ENCODE measurements at regions not wholly inside any gene's neighbourhood (a gene's known extent, or its start where the extent isn't known, plus 50 kb on each side); places are given as distances from the start of the nearest gene placed in this dataset.
A peak's percentile ranks its signal among the peaks of the same experiment; 100 is the strongest.

DNA sequence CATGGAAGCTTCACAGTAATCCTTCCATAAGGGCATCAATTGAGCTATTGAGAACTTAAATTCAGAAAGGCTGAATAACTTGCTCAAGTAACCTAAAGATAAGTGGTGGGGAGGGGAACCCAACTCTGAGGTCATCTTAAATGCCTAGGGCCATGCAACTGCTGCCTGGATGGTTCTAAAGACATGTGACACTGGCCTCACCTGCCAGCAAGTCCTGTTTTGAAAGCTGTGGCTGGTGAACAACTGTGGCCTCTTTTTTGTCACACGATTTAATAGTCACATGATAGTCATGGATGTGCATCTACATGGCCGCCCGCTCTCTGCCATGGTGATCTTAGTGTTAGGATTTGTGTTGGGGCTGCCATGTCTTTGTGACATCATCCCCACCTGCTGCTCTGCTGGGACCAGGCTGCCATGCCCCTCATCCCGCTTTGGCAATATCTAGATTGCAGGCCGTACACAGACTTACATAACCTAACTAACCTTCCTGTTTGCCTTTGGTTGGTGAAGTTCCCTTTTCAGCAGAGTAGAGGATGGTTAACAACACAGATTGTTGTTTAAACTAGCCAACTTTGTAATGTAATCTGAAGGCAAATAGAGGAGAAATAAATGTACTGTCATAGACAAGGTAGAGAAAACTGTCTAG is 177.9 kb upstream of the SH3BP4 start:
- DNase-seq (ENCODE audit: low read depth) = no peak

DNA sequence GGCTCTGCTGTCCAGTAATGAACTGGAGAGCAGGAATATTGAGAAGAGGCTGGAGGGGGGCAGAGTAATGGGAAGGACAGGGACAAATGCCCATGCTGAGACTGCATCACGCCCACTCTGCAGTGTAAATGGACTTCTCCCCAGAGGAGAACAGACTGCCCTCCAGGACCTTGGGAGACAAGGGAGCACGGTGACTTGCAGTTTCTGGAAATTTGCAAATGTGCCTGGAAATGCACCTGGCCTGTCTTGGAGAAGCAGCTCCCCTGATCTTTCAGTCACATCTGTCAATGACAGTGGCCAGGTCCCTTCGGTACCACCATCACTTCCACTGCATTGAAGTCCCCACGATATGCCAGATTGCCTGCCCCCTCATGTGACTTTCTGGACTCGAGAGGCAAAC is 178.7 kb upstream of the SH3BP4 start:
- no peak for DNase-seq (ENCODE audit: low read depth)
- no peak overlapping the region for H3K4me3 ChIP-seq (ENCODE audit: low read depth, low read length)

More for the DNA sequence above, 177.9 kb upstream of the SH3BP4 start:
- H3K4me3 ChIP-seq (ENCODE audit: low read depth, low read length) = no peak overlapping the region

DNA sequence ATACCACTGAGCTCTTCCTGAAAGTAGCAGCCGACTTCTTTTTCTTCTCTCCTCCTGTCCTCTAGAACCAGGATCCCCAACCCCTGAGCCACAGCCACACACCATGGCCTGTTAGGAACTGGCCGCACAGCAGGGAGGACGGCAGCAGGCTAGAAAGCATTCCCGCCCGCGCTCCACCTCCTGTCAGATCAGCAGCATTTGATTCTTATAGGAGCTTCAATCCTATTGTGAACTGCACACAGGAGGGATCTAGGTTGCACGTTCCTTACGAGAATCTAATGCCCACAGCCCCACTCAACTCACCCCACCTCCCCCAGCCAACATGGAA is 179.1 kb upstream of the SH3BP4 start:
- no peak for DNase-seq (ENCODE audit: low read depth)

DNA sequence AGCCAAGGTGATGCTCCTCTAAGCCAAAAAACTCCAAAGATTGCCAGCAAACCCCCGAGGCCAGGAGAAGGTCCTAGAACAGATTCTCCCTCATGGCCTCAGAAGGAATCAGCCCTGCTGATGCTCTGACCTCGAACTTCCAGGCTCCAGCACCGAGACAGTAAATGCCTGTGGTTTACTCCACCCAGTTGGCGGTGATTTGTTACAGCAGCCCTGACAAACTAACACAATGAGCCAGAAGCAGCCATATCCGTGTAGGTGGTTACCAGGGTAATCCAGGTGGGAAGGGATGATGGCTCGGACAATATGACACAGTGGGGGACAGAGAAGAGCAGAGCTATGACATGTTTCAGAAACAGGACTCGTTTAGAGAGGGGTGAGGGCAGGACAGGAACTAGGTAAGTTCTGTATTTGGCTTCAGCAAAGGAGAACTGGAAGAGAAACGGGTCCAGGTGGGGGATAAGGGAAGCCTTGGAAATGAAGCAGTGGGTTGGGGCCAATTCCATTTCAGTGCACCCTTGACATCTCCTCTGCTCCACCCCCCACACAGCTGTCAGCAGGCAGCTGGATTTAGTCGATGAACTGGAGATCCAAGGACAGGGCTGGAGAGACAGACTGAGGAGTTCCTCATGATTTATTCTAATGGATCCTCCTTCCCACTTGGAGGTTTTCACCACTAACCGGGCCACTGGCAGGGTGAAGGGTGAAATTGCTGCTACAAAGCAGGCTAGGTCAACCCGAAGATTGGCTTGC is 179.7 kb upstream of the SH3BP4 start:
- H3K4me3 ChIP-seq (ENCODE audit: low read depth, low read length) = no peak overlapping the region
- no peak for DNase-seq (ENCODE audit: low read depth)

More for the DNA sequence above, 179.1 kb upstream of the SH3BP4 start:
- no peak overlapping the region for H3K4me3 ChIP-seq (ENCODE audit: low read depth, low read length)

DNA sequence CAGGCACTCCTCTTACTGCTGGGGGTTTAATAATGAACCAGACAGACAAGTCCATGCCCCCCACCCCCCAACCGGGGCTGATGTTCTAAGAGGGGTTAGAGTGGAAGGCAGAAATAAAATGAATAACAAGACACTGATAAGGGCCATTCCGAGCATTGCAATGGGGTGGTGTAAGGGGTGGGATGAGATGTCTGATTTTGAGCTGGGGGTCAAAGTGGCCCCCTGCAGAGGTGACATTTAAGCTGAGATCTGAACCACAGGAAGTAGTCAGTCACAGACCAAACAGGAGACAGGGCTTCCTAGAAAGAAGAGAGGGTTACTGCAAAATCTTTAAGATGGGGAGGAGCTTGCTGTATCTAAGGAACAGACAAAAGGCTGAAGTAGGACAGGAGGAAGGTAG is 180.6 kb upstream of the SH3BP4 start:
- H3K4me3 ChIP-seq (ENCODE audit: low read depth, low read length) = no peak overlapping the region
- no peak for DNase-seq (ENCODE audit: low read depth)

DNA sequence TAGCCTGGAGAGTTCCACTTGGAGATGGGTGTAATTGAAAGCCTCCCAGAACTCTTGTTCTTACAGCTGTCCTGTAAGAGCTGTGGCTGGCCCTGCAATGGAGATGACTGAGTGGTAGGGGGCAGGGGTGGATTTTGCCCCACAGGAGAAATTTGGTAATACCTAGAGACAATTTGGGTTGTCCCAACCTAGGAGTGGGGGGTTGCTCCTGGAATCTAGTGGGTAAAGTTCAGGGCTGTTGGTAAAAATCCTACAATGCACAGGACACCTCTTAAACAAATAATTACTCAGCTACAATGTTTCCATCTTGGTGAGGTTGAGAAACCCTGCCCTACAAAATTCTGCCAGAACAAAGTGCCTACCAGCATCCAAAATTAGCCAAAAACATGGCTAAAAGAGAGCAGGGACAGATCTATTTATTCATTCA is 181.1 kb upstream of the SH3BP4 start:
- DNase-seq (ENCODE audit: low read depth) = no peak
- H3K4me3 ChIP-seq (ENCODE audit: low read depth, low read length) = no peak overlapping the region

DNA sequence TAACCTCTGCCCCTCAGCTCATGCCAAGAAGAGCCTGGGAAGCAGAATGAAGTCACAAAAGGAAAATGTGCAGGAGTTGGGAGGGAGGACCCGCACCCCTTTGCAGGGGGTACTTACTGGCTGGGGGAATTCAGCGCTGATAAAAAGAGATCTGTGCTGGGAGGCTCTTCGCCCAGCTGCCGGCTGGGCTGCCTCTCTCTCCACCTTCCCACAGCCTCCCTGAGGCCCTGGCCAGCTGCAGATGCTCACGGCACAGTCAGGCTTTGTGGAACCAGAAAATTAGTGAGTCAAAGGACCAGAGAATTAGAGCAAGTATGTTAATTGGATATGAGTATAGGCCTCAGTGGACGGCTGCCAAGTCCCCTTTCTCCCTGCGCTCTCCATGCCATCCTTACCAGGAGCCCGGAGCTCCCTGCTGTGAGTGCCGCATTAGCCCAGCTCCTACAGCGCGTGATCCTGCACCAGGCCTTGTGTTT is 181.7 kb upstream of the SH3BP4 start:
- peak; percentile 29 for DNase-seq (ENCODE audit: low read depth)
- no peak overlapping the region for H3K4me3 ChIP-seq (ENCODE audit: low read depth, low read length)

DNA sequence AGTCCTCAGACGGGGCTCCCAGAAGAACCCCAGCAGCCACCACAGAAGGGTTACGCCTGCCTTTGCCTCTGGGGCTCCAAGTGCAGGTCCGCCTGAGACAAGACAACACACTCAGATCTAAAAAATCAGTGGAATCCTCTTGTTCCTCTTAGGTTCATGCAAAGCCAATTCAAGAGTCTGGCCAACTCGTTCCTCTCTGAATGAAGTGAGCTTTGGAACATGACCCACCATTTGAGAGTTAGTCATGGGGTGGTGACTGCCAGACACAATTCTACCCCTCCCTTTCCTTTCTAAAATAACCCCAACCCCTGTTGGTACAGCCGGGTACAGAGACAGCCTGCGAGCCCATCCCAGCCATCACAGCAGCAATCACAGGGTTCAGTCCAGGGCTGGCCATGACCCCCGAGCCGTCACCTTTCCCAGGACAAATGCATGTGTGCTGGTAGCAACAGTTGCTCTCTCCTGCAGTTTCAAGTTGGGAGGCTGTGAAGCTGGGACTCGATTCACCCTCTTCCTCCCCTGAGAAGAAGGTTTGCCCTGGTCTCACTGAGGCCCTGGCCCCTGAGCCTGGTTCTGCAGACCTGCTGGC is 183.1 kb upstream of the SH3BP4 start:
- no peak overlapping the region for H3K4me3 ChIP-seq (ENCODE audit: low read depth, low read length)
- DNase-seq (ENCODE audit: low read depth) = no peak

DNA sequence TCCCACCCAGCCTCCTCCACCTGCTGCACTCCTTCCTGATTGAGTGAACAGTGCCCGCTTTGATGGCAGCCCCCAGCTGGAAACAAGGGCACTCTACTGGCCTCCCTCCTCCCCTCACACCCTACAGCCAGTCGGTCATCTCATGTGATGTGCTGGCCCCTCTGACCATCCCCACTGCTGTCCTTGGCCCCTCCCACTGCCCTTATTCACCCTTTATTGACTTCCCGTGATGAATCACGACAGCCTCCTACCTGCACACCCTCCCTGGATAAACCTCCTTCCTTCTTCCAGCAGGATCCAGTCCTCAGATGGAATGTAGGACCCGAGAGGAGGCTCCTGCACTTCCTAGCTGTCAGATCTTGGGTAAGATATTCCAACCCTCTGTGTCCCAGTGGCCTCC is 186.5 kb upstream of the SH3BP4 start:
- H3K4me3 ChIP-seq (ENCODE audit: low read depth, low read length) = no peak overlapping the region
- no peak for DNase-seq (ENCODE audit: low read depth)

DNA sequence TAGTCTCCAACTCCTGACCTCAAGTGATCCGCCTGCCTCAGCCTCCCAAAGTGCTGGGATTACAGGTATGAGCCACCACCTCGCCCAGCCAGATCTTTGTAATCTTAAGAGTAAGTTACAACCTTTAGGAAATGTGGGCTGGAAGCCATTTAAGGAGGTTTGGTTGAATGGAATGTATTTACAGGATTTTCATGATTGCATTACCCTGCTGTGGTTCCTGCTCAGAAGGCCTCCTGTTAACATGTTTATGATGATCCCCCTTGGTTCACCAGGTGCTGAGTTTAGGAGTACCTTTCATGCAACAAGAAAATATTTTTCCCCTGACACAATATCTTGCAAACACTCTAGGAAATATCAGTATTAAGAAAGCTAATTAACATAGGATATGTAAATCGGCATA is 187.4 kb upstream of the SH3BP4 start:
- no peak for DNase-seq (ENCODE audit: low read depth)
- no peak overlapping the region for H3K4me3 ChIP-seq (ENCODE audit: low read depth, low read length)

DNA sequence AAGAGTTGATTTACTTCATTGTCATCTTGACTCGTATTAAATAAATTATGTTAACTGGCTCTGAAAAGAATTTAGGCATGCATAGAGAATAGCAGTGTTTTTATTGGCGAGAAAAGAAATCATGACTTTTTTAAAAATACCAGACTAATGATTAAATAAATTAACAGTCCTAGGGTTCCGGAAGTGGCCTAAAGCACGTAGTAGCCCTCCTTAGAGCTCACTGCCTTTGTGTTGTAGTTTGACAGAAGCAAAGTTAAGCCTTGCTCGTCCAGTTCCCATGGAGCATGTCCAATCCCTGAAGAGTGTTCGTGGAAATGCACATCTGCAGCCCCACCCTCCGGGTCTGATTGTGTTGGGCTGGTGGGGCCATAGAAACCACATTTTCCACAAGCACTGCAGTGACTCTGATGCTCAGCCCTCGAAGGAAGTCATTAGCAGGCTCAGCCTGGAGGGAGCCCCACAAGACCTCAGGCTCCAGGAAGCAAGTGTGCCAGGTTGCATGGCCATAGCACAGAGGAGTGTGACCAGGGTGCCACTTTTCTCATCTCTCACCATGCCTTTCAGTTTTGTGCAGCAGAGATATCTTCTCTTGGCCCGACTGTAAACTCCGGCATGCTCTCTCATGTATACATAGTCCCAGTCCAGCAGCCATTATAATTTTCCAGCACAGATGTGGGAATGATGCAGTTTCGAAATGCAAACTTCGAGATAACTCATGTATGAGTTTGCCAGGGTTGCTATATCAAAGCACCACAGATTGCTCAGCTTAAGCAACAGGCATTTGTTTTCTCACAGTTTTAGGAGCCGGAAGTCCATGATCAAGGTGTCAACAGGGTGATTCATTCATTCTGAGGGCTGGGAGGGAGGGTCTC is 188.6 kb upstream of the SH3BP4 start:
- no peak for DNase-seq (ENCODE audit: low read depth)
- no peak overlapping the region for H3K4me3 ChIP-seq (ENCODE audit: low read depth, low read length)

DNA sequence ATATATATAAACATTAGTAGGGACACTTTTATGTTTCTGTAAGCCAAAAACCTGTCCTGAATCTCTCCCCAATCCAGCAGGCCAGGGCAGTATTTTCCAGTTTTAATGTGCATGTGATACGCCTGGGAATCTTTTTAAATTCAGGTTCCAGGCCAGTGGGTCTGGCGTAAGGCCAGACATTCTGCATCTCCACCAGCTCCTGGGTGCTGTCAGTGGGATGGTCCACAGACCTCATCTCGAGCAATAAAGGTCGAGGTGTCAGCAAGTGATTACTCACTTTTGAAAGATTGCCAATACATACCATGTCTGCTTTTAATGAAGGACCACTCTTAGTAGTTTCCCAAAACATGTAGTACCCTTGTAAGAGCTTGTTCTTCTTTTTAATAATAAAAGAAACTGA is 189.9 kb upstream of the SH3BP4 start:
- H3K4me3 ChIP-seq (ENCODE audit: low read depth, low read length) = no peak overlapping the region
- no peak for DNase-seq (ENCODE audit: low read depth)

DNA sequence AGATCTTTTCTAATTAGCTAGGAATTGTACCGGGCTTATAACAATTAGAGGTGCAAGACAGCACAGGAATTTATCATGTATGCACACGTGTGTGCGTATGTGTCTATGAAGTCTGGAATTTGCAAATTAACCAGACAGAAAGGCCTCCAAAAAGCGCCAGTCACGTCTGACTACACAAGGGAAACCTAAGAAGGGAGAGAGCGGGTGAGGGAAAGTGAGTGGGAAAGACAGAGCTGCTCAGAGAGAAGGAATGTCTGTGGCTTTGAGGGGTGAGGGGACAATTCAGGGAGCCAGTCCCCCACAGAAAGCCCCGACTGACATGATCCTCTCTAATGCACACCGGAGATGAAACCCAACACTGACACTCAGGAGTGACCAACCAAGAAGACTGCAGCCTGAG is 197.7 kb upstream of the SH3BP4 start:
- H3K4me3 ChIP-seq (ENCODE audit: low read depth, low read length) = no peak overlapping the region
- no peak for DNase-seq (ENCODE audit: low read depth)

DNA sequence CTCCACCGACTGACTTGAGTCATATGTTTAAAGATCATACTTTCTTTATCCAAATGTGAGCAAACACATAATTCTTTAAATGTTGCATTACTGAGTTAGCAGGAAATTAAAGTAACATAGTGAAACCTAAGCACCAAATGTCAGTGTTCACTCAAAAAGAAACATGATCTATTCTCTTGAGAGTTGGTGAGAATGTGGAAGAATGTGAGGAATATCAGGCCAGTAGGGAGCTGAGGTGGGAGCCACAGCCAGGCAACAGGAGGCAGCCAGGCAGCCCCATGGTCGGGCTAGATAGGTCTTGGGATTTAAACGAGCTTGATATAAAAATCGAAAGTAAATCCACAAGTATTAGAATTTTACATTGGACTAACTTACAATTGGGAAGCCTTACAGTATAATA is 198.1 kb upstream of the SH3BP4 start:
- H3K4me3 ChIP-seq (ENCODE audit: low read depth, low read length) = no peak overlapping the region
- DNase-seq (ENCODE audit: low read depth) = no peak

DNA sequence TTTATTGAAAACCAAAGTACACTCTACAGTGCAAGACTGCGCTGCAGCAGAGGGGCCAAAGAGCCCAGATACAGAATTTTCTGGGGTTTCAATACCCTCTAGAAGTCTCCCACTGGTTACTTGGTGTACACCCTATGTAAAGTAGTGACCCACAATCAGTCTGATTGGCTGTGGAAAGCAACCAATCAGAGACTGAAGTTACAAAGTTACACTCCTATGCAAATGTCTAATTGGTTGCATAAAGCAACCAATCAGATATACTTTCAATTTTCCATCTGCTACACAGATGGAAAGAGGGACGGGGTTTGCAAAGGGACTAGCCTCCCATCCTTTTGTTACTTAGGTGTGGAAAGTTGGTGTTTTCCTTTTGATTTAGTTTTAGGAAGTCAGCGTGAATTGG is 198.9 kb upstream of the SH3BP4 start:
- H3K4me3 ChIP-seq (ENCODE audit: low read depth, low read length) = no peak overlapping the region
- DNase-seq (ENCODE audit: low read depth) = no peak

DNA sequence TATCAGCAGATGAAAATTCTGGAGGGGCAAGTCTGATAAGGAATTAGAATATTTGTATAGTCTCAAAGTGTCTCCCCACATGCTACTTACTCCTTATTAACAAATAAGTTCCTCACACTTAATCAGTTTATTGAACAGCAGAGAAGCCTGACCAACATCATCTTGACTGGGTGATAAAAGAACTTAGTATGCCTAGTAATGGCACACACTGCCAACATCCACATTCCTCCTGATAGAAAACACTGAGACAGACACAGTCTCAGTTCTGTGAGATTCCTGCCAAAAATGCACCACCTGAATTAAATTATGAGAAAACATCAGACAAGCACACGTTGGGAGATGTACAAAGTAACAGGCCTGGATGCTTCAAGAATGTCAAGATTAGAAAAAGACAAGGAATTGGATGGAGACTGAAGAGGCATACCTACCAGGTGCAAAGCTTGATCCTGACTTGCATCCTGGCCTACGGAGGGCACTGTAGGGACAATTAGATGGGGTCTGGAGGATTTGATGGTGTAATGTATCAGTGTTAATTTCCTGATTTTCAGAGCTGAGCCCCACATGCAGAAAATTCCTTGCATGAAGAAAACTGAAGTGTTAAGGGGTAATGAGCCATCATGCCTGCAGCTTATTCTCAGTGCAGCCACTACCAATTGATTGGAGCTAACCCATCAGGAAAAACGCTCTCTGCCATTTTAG is 200.4 kb upstream of the SH3BP4 start:
- no peak for DNase-seq (ENCODE audit: low read depth)

DNA sequence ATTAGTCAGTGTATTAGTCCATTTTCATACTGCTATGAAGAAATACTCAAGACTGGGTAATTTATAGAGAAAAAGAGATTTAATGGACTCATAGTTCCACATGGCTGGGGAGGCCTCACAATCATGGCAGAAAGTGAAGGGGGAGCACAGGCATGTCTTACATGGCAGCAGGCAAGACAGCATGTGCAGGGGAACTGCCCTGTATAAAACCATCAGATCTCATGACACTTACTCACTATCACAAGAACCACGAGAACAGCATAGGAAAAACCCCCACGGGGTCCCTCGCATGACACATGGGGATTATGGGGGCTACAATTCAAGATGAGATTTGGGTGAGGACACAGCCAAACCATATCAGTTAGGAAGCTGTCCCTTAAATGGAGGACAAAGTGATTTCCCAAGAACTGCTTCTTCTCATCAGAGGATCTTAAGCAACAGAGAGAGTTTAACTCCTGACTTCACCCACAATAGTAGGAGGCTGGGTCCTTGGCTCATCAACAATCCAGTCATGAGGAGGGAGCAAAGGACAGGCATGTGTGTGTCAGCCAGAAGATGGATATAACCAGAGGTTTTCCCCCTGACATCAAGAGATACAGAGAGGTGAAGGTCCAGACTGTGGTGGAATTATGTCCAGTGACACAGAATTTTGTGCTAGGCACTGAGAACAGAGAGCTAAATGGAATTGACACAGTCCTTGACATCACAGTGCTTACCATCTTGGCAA is 203.8 kb upstream of the SH3BP4 start:
- no peak overlapping the region for H3K4me3 ChIP-seq (ENCODE audit: low read depth, low read length)
- no peak for DNase-seq (ENCODE audit: low read depth)

More for the DNA sequence above, 200.4 kb upstream of the SH3BP4 start:
- no peak overlapping the region for H3K4me3 ChIP-seq (ENCODE audit: low read depth, low read length)

DNA sequence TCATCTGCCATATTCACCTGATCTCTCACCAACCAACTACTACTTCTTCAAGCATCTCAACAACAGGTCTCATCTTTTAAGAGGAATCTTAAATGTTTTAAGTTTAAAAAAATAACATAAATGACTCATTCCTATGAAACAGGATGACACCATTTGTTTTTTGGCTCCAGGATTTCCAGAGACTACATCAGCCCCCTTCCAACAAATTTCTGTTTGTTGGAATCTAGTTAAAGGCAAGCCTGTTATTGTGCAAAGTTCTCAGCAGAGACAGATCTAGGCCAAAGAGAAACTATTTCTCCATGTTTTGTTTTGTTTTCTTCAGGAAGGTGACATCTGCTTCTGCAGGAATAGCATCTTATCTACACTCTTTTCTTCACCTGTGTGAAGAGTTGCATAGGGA is 204.8 kb upstream of the SH3BP4 start:
- H3K4me3 ChIP-seq (ENCODE audit: low read depth, low read length) = no peak overlapping the region
- DNase-seq (ENCODE audit: low read depth) = peak; percentile 33

DNA sequence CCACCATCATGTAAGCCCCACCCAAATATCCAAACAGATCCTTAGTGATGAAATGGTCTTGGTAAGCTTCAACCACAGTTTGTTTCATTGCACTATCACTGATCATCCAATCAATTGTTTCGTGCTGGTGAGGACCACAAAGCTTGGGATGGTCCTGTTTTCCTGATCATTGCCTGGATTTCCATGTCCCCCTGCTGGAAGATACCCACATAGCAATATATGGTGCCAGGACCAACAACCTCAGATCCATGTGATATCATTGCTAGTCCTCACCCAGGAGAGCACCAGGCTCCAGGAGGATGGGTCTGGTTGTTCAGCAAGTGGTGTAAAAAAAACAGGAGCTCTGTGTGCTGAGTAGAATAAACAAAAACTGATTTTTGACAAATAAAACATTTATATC is 206.5 kb upstream of the SH3BP4 start:
- DNase-seq (ENCODE audit: low read depth) = no peak

More for the DNA sequence above, 206.5 kb upstream of the SH3BP4 start:
- no peak overlapping the region for H3K4me3 ChIP-seq (ENCODE audit: low read depth, low read length)
